Tibial nerve (tissue), 4 donors: ENCODE measurements at regions not wholly inside any gene's neighbourhood (a gene's known extent, or its start where the extent isn't known, plus 50 kb on each side); places are given as distances from the start of the nearest gene placed in this dataset.

Experiments
- DNase-seq, 2 donors: peaks; one replicate each; pipeline ENCODE4 v3.0.0-alpha.2; 2019; ENCODE audit warnings: low spot score in 2 of 2
- H3K27ac ChIP-seq, 4 donors: fragments of 200-600 bp; sonication (generic) in 3 of 4; one replicate each; pipeline ENCODE4 v1.5.1; 2017 to 2019; ENCODE audit warnings: mild to moderate bottlenecking in 1 of 4
- H3K27me3 ChIP-seq, 2 donors: fragments of 200-600 bp; sonication (generic) in 1 of 2; one replicate each; pipeline versions ENCODE4 v1.5.1 to v1.6.0; 2017 to 2019
- H3K36me3 ChIP-seq, 3 donors: fragments of 200-600 bp; sonication (generic); one replicate each; pipeline ENCODE4 v1.5.1; 2018 to 2019
- H3K4me1 ChIP-seq, 4 donors: fragments of 200-600 bp; sonication (generic) in 3 of 4; one replicate each; pipeline ENCODE4 v1.5.1; 2017 to 2019
- H3K4me3 ChIP-seq, 4 donors: fragments of 200-600 bp; sonication (generic) in 3 of 4; one replicate each; pipeline ENCODE4 v1.5.1; 2017 to 2019; ENCODE audit warnings: mild to moderate bottlenecking in 1 of 4, moderate library complexity in 1 of 4
- H3K9me3 ChIP-seq, 4 donors: fragments of 200-600 bp; sonication (generic) in 3 of 4; one replicate each; pipeline ENCODE4 v1.5.1; 2017 to 2019
- CTCF ChIP-seq, 5 experiments: fragments of 200-600 bp in 3 of 5; fragments of 450-650 bp in 2 of 5; sonication (generic) in 3 of 5; IDR thresholded peaks; one replicate each; pipeline ENCODE4 v1.5.1; 2016 to 2019; ENCODE audit warnings: antibody characterized with exemption in 5 of 5, mild to moderate bottlenecking in 3 of 5, moderate library complexity in 2 of 5
- EP300 ChIP-seq, 2 donors: sonication (generic); formaldehyde crosslinking; IDR thresholded peaks; one replicate each; pipeline ENCODE4 v1.6.1; 2017; ENCODE audit warnings: antibody characterized with exemption in 2 of 2, mild to moderate bottlenecking in 1 of 2
- POLR2A ChIP-seq, 2 donors: fragments of 450-650 bp; IDR thresholded peaks; one replicate each; pipeline ENCODE4 v1.6.1; 2017; ENCODE audit warnings: antibody characterized with exemption in 2 of 2, mild to moderate bottlenecking in 2 of 2, moderate library complexity in 2 of 2
- WGBS, 2 donors: methylation state at CpG; one replicate each; pipeline ENCODE4 v1.1.5; 2018; 5-methylcytosine and 5-hydroxymethylcytosine counted together

GRCh38 chr17:70473049-70473448 is 303.7 kb downstream of the KCNJ2 start:
- H3K27ac ChIP-seq = no peak overlapping the region
- TF ChIP-seq POLR2A (IDR thresholded peaks at IDR 0.05) = no peak
- no peak for TF ChIP-seq EP300 (IDR thresholded peaks at IDR 0.05)
- TF ChIP-seq CTCF (IDR thresholded peaks at IDR 0.05) = no peak
- H3K4me3 ChIP-seq = no peak overlapping the region
- H3K36me3 ChIP-seq = no peaks in the 10 kb centered on the region
- peaks cover 0 to 8% (median 0%) of the 10 kb centered on the region in 4 donors for H3K9me3 ChIP-seq
- DNase-seq = no peak
- H3K27me3 ChIP-seq = no peaks in the 10 kb centered on the region
- WGBS, 2 donors = 90 to 96% methylated on average over 2 to 3 of the region's 4 CpGs
- no peaks in the 10 kb centered on the region for H3K4me1 ChIP-seq

GRCh38 chr17:70476368-70476767 is 307.0 kb downstream of the KCNJ2 start:
- no peak for DNase-seq
- H3K9me3 ChIP-seq = peaks cover 0 to 8% (median 0%) of the 10 kb centered on the region in 4 donors
- WGBS, 2 donors = 86 to 89% methylated on average over 3 of the region's 3 CpGs
- TF ChIP-seq POLR2A (IDR thresholded peaks at IDR 0.05) (no peak), CTCF (IDR thresholded peaks at IDR 0.05) (no peak), EP300 (IDR thresholded peaks at IDR 0.05) (no peak)
- H3K27me3 ChIP-seq = no peaks in the 10 kb centered on the region
- no peak overlapping the region for H3K4me3 ChIP-seq
- H3K36me3 ChIP-seq = no peaks in the 10 kb centered on the region
- no peaks in the 10 kb centered on the region for H3K4me1 ChIP-seq
- H3K27ac ChIP-seq = no peak overlapping the region

GRCh38 chr17:70478902-70479301 is 309.6 kb downstream of the KCNJ2 start:
- 53 to 70% methylated on average over 5 of the region's 5 CpGs for WGBS, 2 donors
- H3K4me3 ChIP-seq = no peak overlapping the region
- peaks cover 0 to 15% (median 0%) of the 10 kb centered on the region in 4 donors for H3K9me3 ChIP-seq
- no peak overlapping the region for H3K27ac ChIP-seq
- H3K36me3 ChIP-seq = no peaks in the 10 kb centered on the region
- DNase-seq = peak in 1 of 2 donors; percentile 18
- no peaks in the 10 kb centered on the region for H3K27me3 ChIP-seq
- peak in 1 of 2 donors; percentile 56 for TF ChIP-seq EP300 (IDR thresholded peaks at IDR 0.05)
- no peak for TF ChIP-seq CTCF (IDR thresholded peaks at IDR 0.05)
- no peaks in the 10 kb centered on the region for H3K4me1 ChIP-seq

GRCh38 chr17:70479779-70480178 is 310.4 kb downstream of the KCNJ2 start:
- Histone ChIP-seq H3K4me3 (no peak overlapping the region), H3K4me1 (no peaks in the 10 kb centered on the region), H3K36me3 (no peaks in the 10 kb centered on the region), H3K27me3 (no peaks in the 10 kb centered on the region), H3K9me3 (peaks cover 0 to 13% (median 0%) of the 10 kb centered on the region in 4 donors), H3K27ac (no peak overlapping the region)
- DNase-seq = no peak
- TF ChIP-seq EP300 (IDR thresholded peaks at IDR 0.05) (no peak), POLR2A (IDR thresholded peaks at IDR 0.05) (no peak), CTCF (IDR thresholded peaks at IDR 0.05) (no peak)

- Histone ChIP-seq H3K36me3 (no peaks in the 10 kb centered on the region), H3K9me3 (peaks cover 0 to 12% (median 0%) of the 10 kb centered on the region in 4 donors), H3K4me1 (no peaks in the 10 kb centered on the region), H3K27ac (no peak overlapping the region), H3K27me3 (no peaks in the 10 kb centered on the region), H3K4me3 (no peak overlapping the region)
- no peak for DNase-seq
- 63 to 71% methylated on average over 2 to 3 of the region's 3 CpGs for WGBS, 2 donors
- TF ChIP-seq POLR2A (IDR thresholded peaks at IDR 0.05) = no peak
- no peak for TF ChIP-seq CTCF (IDR thresholded peaks at IDR 0.05)
- no peak for TF ChIP-seq EP300 (IDR thresholded peaks at IDR 0.05)
These were observed 314.3 kb downstream of the KCNJ2 start for GRCh38 chr17:70483624-70484023.
